ENCODE measurements at regions not wholly inside any gene's neighbourhood (a gene's known extent, or its start where the extent isn't known, plus 50 kb on each side); places are given as distances from the start of the nearest gene placed in this dataset.
"Not testable (repeated sequence)": the region's sequence is repeated elsewhere in the genome, so short reads cannot be mapped to it uniquely, and the experiment has no call there.

DNA sequence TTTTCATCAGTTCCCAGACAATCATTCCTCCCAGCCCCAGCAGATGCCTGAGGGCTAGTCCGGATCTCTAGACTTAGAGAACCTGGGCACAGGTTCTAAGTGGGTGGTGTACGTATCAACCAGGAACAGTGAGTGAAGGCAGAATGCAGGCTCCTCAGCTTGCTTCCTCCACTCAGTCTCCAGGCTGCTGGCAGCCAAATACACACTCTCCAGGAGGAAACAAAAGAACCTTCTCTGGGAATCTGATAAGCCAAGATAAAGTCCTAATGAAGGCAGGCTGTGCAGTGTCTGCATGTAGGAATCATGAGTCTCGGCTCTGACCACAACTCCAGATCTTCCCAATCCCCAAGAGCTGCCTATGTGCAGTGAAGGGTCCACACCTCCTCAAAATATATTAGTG is 245.7 kb downstream of the SP3 start:
- no peak for TF ChIP-seq ZFX (IDR thresholded peaks at IDR 0.05; ENCODE audit: borderline replicate concordance)
- TF ChIP-seq, protein P1, sequence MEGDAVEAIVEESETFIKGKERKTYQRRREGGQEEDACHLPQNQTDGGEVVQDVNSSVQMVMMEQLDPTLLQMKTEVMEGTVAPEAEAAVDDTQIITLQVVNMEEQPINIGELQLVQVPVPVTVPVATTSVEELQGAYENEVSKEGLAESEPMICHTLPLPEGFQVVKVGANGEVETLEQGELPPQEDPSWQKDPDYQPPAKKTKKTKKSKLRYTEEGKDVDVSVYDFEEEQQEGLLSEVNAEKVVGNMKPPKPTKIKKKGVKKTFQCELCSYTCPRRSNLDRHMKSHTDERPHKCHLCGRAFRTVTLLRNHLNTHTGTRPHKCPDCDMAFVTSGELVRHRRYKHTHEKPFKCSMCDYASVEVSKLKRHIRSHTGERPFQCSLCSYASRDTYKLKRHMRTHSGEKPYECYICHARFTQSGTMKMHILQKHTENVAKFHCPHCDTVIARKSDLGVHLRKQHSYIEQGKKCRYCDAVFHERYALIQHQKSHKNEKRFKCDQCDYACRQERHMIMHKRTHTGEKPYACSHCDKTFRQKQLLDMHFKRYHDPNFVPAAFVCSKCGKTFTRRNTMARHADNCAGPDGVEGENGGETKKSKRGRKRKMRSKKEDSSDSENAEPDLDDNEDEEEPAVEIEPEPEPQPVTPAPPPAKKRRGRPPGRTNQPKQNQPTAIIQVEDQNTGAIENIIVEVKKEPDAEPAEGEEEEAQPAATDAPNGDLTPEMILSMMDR (IDR thresholded peaks at IDR 0.05), result no peak
- no peak overlapping the region for H3K27ac ChIP-seq

DNA sequence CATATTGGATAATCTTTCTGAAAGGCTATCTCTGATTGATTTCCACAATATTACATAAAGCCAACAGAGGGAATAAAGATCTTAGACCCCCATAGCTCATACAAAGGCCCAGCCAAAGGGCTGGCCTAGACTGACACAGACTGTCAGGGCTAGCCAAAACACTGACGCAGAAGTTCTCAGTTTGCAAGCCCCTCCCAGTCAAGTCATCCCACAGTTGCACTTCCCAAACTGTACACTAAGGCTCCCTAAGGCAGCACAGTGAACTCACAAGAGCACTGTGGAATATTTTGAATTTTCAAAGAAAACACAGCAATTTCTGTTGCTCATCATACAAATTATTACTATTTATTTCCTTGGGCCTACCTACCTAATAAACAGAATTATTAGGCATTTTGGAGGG is 244.9 kb downstream of the SP3 start:
- TF ChIP-seq, protein P1 (IDR thresholded peaks at IDR 0.05), result no peak
- no peak overlapping the region for H3K27ac ChIP-seq

DNA sequence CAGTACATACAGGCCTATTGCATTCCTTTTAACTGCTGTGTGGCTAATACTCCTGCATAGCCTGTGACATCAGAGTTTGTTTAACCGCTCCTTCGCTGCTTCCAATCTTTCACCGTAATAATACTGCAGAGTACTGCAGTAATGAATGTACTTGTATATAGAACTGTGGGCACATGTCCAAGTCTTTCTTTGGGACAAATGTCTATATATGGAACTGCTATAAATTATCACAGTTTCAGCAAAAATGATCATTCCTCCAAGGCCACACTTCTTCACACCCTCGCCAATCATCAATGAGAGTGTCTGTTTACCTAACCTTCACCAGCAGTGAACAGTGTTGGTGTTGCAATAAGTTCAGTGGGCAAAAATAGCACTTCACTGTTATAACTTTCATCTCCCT is 230.4 kb downstream of the SP3 start:
- TF ChIP-seq, protein P1 (IDR thresholded peaks at IDR 0.05), result no peak
- TF ChIP-seq ZFX (IDR thresholded peaks at IDR 0.05; ENCODE audit: borderline replicate concordance), result no peak
- H3K27ac ChIP-seq, result no peak overlapping the region

DNA sequence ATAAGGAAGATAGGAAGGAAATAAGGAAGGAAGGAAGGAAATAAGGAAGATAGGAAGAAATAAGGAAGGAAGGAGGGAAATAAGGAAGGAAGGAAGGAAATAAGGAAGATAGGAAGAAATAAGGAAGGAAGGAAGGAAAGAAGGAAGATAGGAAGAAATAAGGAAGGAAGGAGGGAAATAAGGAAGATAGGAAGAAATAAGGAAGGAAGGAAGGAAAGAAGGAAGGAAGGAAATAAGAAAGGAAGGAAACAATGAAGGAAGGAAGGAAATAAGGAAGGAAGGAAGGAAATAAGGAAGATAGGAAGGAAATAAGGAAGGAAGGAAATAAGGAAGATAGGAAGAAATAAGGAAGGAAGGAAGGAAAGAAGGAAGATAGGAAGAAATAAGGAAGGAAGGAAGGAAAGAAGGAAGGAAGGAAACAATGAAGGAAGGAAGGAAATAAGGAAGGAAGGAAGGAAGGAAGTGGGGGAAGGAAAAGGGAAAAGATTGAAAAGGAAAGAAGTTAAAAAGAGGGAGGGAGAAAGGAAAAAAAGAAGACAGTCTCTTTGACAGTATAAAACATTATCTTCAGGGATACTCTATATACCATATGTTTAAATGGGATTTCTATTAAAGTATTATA is 227.1 kb downstream of the SP3 start:
- not testable (repeated sequence) for H3K27ac ChIP-seq

GRCh38 chr2:173739006-173739405 is 226.2 kb downstream of the SP3 start:
- no peak overlapping the region for H3K27ac ChIP-seq
- TF ChIP-seq, protein P1 (IDR thresholded peaks at IDR 0.05), result no peak
- TF ChIP-seq ZFX (IDR thresholded peaks at IDR 0.05; ENCODE audit: borderline replicate concordance), result no peak

GRCh38 chr2:173740639-173741038 is 224.5 kb downstream of the SP3 start:
- TF ChIP-seq, protein P1 (IDR thresholded peaks at IDR 0.05), result no peak
- no peak for TF ChIP-seq ZFX (IDR thresholded peaks at IDR 0.05; ENCODE audit: borderline replicate concordance)

DNA sequence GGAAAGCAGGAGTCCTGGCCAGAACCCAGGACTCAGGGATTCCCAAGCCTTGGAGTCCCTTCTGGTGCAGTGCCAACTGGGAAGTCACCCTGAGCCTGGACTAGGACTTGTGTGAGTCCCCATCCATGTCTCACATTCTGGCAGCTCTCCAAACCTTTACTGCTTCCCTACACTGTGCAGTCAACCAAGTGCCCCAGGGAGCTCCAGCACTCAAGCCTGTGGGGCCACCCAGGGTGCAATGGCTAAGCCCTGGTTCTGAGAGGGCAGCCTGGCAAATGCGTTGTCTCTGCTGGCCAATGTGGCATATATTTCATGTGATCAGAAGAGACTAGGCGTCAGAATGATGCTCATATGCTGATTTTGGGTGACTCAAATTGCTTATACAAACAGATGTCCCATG is 223.4 kb downstream of the SP3 start:
- TF ChIP-seq ZFX (IDR thresholded peaks at IDR 0.05; ENCODE audit: borderline replicate concordance), result no peak
- TF ChIP-seq, protein P1 (IDR thresholded peaks at IDR 0.05), result no peak
- H3K27ac ChIP-seq, result no peak overlapping the region

More at GRCh38 chr2:173740639-173741038, 224.5 kb downstream of the SP3 start:
- H3K27ac ChIP-seq, result no peak overlapping the region

GRCh38 chr2:173747035-173747434 is 218.1 kb downstream of the SP3 start:
- H3K27ac ChIP-seq, result no peak overlapping the region
- TF ChIP-seq, protein P1 (IDR thresholded peaks at IDR 0.05), result no peak
- no peak for TF ChIP-seq ZFX (IDR thresholded peaks at IDR 0.05; ENCODE audit: borderline replicate concordance)
